ENCODE measurements at regions not wholly inside any gene's neighbourhood (a gene's known extent, or its start where the extent isn't known, plus 50 kb on each side); places are given as distances from the start of the nearest gene placed in this dataset.

GRCh38 chr13:31663880-31664585 lies 75.3 kb upstream of the RXFP2 start:
- Histone ChIP-seq H3K9me3 (peaks cover 0 to 4% (median 0%) of the 10 kb centered on the region in 3 donors), H3K27me3 (no peaks in the 10 kb centered on the region), H3K36me3 (no peaks in the 10 kb centered on the region), H3K4me1 (no peaks in the 10 kb centered on the region), H3K27ac (no peak overlapping the region), H3K4me3 (no peak overlapping the region)
- TF ChIP-seq, protein P1, sequence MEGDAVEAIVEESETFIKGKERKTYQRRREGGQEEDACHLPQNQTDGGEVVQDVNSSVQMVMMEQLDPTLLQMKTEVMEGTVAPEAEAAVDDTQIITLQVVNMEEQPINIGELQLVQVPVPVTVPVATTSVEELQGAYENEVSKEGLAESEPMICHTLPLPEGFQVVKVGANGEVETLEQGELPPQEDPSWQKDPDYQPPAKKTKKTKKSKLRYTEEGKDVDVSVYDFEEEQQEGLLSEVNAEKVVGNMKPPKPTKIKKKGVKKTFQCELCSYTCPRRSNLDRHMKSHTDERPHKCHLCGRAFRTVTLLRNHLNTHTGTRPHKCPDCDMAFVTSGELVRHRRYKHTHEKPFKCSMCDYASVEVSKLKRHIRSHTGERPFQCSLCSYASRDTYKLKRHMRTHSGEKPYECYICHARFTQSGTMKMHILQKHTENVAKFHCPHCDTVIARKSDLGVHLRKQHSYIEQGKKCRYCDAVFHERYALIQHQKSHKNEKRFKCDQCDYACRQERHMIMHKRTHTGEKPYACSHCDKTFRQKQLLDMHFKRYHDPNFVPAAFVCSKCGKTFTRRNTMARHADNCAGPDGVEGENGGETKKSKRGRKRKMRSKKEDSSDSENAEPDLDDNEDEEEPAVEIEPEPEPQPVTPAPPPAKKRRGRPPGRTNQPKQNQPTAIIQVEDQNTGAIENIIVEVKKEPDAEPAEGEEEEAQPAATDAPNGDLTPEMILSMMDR (IDR thresholded peaks at IDR 0.05) = no peak
- DNase-seq = no peak
- intact Hi-C loops (cut with DNase I; ENCODE audit: low total_unique reads) = no loop called here

DNA sequence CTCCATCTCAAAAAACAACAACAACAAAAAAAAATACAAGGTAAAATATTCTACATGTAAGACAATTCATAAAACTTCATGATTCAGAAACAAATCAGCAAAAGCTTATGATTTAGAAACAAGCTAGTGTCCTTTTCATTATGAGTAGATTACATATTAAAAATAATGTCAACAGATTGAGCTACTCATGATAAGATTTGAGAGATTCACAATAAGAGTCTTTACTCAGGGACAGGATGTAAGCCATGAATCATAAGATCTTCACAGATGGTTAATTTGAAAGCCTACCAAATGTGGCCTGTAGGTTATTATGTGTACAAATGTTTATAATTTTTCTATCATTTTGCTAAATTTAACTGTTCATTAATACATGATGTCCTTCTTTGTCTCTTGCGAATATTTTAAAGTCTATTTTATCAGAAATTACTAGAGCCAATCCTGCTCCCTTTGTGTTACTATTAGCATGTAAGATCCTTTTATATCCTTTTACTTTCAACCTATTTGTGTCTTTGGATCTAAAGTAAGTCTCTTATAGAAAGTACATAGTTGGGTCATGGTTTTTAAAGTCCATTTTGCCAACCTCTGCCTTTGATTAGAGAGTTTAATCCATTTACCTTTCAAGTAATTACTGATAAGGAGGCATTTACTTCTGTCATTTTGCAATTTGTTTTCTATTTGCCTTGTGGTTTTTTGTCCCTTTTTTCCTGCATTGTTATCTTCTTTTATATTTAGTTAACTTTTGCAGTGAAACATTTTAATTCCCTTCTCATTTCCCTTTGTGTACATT lies 68.3 kb upstream of the RXFP2 start:
- no peak for DNase-seq
- Histone ChIP-seq H3K27me3 (no peaks in the 10 kb centered on the region), H3K27ac (no peak overlapping the region), H3K4me3 (no peak overlapping the region), H3K4me1 (no peaks in the 10 kb centered on the region), H3K9me3 (peaks cover 0 to 4% (median 0%) of the 10 kb centered on the region in 3 donors), H3K36me3 (no peaks in the 10 kb centered on the region)
- intact Hi-C loops (cut with DNase I; ENCODE audit: low total_unique reads) = no loop called here
- TF ChIP-seq, protein P1 (IDR thresholded peaks at IDR 0.05) = no peak

GRCh38 chr13:31674051-31674450 lies 65.3 kb upstream of the RXFP2 start:
- TF ChIP-seq, protein P1 (IDR thresholded peaks at IDR 0.05) = no peak
- intact Hi-C loops (cut with DNase I; ENCODE audit: low total_unique reads) = no loop called here
- H3K27ac ChIP-seq = no peak overlapping the region
- H3K27me3 ChIP-seq = no peaks in the 10 kb centered on the region
- no peak for DNase-seq
- no peaks in the 10 kb centered on the region for H3K4me1 ChIP-seq
- no peak overlapping the region for H3K4me3 ChIP-seq
- H3K9me3 ChIP-seq = no peaks in the 10 kb centered on the region
- H3K36me3 ChIP-seq = no peaks in the 10 kb centered on the region

GRCh38 chr13:31675440-31675953 lies 63.8 kb upstream of the RXFP2 start:
- Histone ChIP-seq H3K4me1 (no peaks in the 10 kb centered on the region), H3K9me3 (no peaks in the 10 kb centered on the region), H3K36me3 (no peaks in the 10 kb centered on the region), H3K27me3 (no peaks in the 10 kb centered on the region), H3K4me3 (no peak overlapping the region), H3K27ac (no peak overlapping the region)
- TF ChIP-seq, protein P1 (IDR thresholded peaks at IDR 0.05) = no peak
- DNase-seq = no peak
- intact Hi-C loops (cut with DNase I; ENCODE audit: low total_unique reads) = no loop called here

DNA sequence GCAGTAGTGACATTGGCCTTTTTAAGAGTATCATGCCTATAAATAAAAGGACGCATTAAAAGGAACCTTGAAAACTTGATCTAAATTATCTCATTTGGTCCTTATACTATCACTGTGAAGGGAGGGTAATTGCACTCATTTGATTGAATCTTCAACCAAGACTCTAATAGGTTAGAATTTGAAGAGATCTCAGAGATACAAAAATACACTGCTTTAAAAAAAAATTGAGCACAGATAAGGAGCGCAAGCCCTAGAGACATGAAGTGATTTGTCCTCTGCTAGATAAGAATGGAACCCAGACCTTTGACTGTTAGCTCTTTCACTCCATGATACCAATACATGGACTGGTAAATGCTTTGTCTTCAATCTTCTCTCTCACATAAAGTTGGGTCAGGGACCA lies 58.2 kb upstream of the RXFP2 start:
- Histone ChIP-seq H3K27ac (no peak overlapping the region), H3K4me1 (peaks cover 0 to 3% (median 1%) of the 10 kb centered on the region in 4 donors), H3K4me3 (no peak overlapping the region), H3K36me3 (no peaks in the 10 kb centered on the region), H3K27me3 (no peaks in the 10 kb centered on the region), H3K9me3 (no peaks in the 10 kb centered on the region)
- TF ChIP-seq, protein P1 (IDR thresholded peaks at IDR 0.05) = no peak
- no peak for DNase-seq
- intact Hi-C loops (cut with DNase I; ENCODE audit: low total_unique reads) = no loop called here
